HG03025 (cell line): ENCODE measurements at regions not wholly inside any gene's neighbourhood (a gene's known extent, or its start where the extent isn't known, plus 50 kb on each side); places are given as distances from the start of the nearest gene placed in this dataset.
"Not testable (repeated sequence)": the region's sequence is repeated elsewhere in the genome, so short reads cannot be mapped to it uniquely, and the experiment has no call there.

ENCODE experiments used
- ATAC-seq: cut with Tn5 transposase; IDR thresholded peaks from one replicate; pipeline ENCODE4 v1.9.1; 2021; ENCODE audit warnings: mild to moderate bottlenecking, moderate library complexity; ENCODE audit not compliant: unreplicated experiment, low FRiP score

- no peak for ATAC-seq
These were observed 385.8 kb downstream of the DLEU7 start for GRCh38 chr13:50457415-50458393.

DNA sequence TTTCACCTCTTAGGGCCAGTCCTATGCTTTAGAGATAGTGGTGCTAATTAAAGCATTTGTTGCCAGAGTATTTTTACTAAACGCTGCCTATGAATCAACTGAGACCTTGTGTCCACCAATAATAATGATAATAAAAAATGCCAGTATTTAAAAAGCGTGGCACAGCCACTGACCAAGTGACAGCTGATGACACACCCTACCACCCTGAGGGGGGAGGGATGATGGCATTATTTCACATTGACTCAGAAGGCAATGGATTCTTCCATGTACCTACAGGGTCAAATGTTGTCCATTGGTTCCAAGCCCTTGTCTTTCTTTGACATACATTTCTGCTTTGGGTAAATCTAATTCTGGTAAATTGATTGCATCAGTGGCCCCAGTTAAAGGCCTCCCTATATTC, 384.4 kb downstream of the DLEU7 start:
- no peak for ATAC-seq

DNA sequence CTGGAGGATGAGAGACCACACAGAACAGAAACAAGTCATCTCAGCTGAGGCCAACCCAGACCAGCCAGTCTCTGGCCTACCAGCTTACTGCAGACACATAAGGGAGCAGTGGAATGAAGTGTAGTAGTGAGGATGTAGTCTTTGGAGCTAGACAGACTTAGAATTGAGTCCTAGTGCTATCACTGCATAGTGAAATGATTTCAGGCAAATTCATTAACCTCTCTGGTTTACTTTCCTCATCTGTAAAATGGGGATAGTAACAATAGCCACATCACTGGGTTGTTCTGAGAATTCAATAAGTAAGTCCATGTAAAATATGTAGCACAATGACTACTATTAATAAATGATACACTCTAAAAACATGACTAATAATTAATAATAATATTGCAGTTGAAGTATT, 383.8 kb downstream of the DLEU7 start:
- ATAC-seq: no peak

- no peak for ATAC-seq
These were observed 383.1 kb downstream of the DLEU7 start for GRCh38 chr13:50460358-50460757.

GRCh38 chr13:50461189-50461588, 382.3 kb downstream of the DLEU7 start:
- no peak for ATAC-seq

DNA sequence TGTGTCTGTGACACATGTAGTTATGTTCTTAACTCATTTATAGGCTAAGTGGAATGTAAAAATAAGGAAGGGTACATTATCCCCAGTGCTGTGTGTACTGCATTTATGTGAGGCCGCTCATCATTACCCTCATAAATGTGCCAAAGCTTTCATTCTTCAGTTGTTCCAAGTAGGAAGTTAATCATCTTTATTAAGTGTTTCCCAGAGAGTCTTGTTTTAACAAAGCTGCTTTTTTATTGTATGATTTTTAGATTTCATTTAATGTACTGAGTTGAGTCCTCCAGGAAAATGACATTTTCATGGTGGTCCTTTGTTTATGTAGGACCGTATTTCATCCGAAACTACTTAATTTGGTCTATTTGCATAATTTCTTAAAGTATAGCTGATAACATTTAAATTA, 379.8 kb downstream of the DLEU7 start:
- no peak for ATAC-seq

DNA sequence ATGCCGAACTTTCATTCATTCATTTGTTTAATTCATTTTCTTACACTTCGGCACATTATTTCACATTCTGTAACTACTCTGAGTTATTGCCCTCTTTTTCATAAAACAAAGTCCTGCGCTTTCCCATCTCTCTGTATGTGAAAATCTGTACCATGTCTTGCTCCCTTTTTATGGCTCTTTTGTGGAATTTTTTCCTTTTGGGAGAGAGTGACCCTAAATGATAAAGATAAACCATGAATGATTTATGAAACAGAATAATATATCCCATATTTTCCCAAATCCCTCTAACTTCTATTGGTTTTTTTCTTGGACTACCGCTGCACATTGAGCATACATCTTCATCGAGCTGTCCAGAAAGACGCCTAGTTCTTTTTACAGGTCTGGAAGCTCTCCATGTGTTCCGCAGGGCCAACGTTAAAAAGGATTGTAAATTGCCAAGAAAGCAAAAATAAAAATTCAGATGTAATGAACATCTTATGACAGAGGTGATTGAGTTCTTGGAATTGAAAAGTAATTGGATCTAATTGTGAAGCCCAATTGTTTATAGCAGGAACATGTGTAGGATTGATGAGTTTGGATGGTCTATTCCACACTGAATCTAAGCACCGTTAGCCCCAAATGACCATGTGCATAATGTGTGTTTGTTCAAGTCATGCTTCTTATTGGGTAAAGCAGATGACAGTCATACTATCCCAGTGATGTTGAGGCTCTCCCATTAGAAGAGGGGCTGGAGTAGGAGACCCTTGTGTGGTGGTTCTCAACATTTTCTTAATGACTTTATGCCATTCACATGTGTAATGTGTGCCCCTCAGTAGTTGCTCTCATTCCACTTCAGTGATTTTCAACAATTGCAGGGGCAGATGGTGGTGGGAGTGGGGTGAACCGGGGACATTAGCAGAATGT, 378.9 kb downstream of the DLEU7 start:
- ATAC-seq: no peak

GRCh38 chr13:50466456-50466855, 377.0 kb downstream of the DLEU7 start:
- ATAC-seq: no peak

GRCh38 chr13:50467156-50468110, 376.1 kb downstream of the DLEU7 start:
- ATAC-seq: no peak

GRCh38 chr13:50468849-50469669, 374.4 kb downstream of the DLEU7 start:
- ATAC-seq: no peak

GRCh38 chr13:50473050-50473449, 370.4 kb downstream of the DLEU7 start:
- not testable (repeated sequence) for ATAC-seq

GRCh38 chr13:50474088-50474662, 369.3 kb downstream of the DLEU7 start:
- no peak for ATAC-seq

- ATAC-seq: no peak
These were observed 366.8 kb downstream of the DLEU7 start for GRCh38 chr13:50476577-50477285.

- ATAC-seq: no peak
These were observed 361.6 kb downstream of the DLEU7 start for GRCh38 chr13:50481936-50482335.

DNA sequence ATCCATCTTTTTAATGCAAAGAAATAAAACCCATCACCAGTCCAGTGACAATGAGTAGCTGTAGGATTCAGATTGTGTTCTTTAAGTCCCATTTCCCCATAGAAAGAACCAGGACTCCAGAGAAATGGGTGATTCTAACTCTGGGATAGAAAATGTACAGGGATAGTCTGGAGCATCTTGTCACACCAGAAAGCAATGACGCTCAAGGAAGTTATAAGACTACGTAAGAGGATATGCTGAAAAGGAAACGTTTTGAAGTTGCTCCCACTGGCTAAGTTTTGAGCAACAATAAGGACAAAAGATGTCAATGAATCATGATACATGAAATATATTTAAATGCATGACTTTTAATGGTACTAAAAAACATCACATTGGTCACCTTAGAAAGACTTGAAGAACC, 360.1 kb downstream of the DLEU7 start:
- ATAC-seq: no peak

- ATAC-seq: no peak
These were observed 358.9 kb downstream of the DLEU7 start for GRCh38 chr13:50484472-50485113.

DNA sequence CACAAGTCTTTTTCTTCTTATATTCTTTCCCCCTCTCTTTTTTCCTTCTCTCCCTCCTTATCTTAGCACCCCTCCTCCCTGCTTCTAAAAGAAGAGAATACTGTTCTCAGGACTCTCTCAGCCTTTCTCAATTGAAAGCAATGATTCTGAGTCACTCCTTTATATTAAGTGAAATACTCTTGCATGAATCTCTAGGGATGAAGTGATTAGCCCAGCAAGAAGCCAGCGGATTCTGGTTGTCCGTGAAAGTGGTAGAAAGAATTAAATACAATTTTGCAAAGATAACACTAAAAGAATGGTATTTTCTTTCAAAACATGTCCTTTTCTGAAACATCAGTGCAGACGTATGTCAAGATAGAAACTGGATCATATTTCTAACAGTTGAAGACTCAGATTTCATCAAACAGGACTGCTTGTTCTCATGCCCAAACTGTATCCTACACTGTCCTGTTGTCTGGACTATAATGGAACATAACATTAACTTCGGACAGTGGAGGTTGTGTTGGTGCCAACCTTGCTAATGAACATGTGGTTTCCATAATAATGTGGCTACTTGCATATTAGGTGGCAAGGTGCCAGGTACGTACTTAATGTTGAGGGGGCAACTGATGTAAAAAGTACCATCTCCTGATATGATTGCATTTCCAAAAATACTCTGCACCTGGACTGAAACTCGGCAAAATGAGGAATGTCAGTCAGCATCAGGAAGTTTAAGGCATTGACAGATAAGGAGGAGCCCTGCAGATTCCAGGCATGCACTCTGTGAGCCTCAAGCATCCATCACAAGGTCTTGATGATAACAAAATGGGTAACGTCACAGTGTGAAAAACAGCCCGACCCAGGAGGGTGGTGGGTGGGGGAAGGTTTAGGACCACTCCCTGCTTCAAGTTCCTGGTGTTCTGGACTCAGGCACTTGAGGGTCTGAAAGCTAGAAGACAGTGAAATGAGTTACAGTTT, 357.2 kb downstream of the DLEU7 start:
- ATAC-seq: no peak
